IPS DF 4.7 (cell line): ENCODE measurements at regions not wholly inside any gene's neighbourhood (a gene's known extent, or its start where the extent isn't known, plus 50 kb on each side); places are given as distances from the start of the nearest gene placed in this dataset.
"Not testable (repeated sequence)": the region's sequence is repeated elsewhere in the genome, so short reads cannot be mapped to it uniquely, and the experiment has no call there.

Experiments
- DNase-seq: peaks from one replicate; pipeline ENCODE4 v3.0.0-alpha.2; 2013; ENCODE audit warnings: low spot score; ENCODE audit errors: extremely low read depth

GRCh38 chr12:92432724-92433441, 269.9 kb upstream of the PLEKHG7 start:
- no peak for DNase-seq

GRCh38 chr12:92431146-92431545, 271.6 kb upstream of the PLEKHG7 start:
- DNase-seq, result no peak

DNA sequence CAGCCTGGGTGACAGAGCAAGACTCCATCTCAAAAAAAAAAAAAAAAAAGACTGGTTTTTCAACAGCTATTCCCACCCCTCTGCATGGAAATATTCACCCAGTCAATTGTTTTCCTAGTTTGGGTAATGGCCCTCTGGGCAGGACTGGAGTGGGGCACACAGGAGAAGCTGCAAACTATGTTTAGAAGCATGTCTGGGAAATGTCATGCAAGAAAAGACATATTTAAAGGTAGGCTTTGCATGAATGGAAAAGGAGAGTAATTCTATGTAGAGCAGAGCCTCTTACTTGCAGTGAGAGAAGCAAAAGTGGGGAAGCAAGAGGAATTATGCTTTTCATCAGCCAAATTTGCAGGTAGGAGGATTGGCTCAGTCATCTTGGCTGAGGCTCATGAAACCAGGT, 276.5 kb upstream of the PLEKHG7 start:
- no peak for DNase-seq

GRCh38 chr12:92425165-92425564, 277.6 kb upstream of the PLEKHG7 start:
- DNase-seq, result no peak

- peak; percentile 38 for DNase-seq
Measured at GRCh38 chr12:92424338-92424737, 278.5 kb upstream of the PLEKHG7 start.

GRCh38 chr12:92421701-92422100, 276.1 kb upstream of the BTG1 start:
- DNase-seq, result no peak

GRCh38 chr12:92421042-92421441, 275.4 kb upstream of the BTG1 start:
- no peak for DNase-seq

- no peak for DNase-seq
Measured at GRCh38 chr12:92419201-92419600, 273.6 kb upstream of the BTG1 start.

- no peak for DNase-seq
Measured at GRCh38 chr12:92418381-92418780, 272.7 kb upstream of the BTG1 start.

DNA sequence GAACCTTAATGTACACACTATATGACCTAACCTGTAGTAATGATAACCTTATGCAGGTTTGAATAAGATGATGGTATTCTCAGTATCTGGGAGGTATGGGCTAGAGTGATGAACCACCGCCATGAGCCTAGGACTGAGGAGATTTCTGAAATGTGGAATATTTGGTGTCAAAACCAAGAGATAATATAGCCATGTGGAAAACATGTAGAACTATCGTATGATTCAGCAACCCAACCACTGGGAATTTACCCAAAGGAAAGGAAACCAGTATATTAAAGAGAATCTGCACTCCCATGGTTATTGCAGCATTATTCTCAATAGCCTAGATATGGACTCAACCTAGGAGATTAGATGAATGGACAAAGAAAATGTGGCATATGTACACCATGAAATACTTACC, 271.7 kb upstream of the BTG1 start:
- no peak for DNase-seq

DNA sequence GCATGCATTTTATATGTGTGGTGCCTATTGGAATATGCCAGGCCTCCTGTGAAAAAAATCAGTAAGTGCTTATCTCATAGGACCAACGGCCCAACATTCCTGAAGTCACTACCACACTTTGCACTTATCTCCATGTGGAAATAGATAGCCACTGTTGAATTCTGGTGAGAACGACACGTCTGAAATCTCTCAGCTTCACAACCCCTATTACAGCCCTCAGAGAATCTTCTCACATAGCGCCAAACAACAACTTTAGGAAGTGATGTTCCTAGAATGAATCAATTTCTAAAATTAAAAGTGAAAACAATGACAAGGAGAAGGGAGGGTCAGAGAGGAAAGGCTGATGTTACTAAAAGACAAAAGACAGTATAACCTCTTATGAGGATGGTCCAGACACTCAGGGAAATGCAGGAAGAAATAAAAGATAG, 270.8 kb upstream of the BTG1 start:
- no peak for DNase-seq

DNA sequence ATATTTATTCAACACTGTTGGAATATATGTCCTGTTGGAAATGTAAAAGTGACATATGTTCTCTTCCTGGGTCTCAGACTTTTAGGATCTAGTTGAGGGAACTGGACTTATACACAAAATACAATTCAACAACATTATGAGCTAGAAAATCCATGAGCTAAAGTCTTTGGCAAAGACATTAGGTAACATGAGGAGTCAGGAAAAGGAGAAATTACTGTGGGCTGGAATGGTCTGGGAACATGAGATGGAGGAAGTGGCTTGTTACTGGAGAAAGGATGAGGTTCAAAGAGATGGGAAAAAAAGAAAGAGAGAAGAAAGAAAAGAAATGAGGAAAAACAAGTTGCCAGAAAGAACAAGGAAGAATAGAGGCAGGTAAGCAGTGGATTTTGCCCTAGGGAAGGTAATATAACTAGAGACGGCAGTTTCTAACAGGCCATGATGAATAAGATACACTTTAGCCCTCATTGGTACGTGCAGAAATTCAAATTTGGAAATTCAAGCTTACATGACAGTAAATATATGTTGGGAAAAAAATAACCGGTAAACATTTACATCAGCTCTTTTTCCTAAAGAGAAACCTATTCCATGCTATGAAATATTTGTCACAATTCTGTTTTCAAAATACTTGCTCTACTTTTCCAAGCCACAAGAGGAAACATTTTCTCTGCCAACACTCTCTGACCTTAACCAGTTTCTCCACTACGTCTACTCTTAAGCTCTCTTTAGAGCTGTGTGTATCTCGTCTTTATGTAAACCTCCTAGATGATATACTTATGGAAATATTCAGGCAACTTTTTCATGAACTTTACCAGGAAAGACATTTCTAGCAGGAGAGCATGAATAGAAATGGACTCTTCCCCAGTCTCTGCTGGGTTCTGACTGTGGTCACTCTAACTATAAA, 268.8 kb upstream of the BTG1 start:
- no peak for DNase-seq

- no peak for DNase-seq
Measured at GRCh38 chr12:92413286-92413685, 267.6 kb upstream of the BTG1 start.

GRCh38 chr12:92412856-92413255, 267.2 kb upstream of the BTG1 start:
- DNase-seq, result no peak

- DNase-seq, result no peak
Measured at GRCh38 chr12:92411687-92412086, 266.0 kb upstream of the BTG1 start.

GRCh38 chr12:92408072-92408900, 262.6 kb upstream of the BTG1 start:
- DNase-seq, result peak; percentile 36

DNA sequence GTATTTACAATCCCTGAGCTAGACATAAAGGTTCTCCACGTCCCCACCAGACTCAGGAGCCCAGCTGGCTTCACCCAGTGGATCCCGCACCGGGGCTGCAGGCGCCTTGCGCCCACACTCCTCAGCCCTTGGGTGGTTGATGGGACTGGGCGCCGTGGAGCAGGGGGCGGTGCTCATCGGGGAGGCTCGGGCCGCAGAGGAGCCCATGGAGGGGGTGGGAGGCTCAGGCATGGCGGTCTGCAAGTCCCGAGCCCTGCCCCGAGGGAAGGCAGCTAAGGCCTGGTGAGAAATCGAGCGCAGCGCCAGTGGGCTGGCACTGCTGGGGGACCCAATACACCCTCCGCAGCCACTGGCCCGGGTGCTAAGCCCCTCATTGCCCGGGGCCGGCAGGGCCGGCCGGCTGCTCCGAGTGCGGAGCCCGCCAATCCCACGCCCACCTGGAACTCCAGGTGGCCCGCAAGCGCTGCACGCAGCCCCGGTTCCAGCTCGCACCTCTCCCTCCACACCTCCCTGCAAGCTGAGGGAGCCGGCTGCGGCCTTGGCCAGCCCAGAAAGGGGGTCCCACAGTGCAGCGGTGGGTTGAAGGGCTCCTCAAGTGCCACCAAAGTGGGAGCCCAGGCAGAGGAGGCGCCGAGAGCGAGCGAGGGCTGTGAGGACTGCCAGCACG, 260.9 kb upstream of the BTG1 start:
- DNase-seq, result not testable (repeated sequence)

GRCh38 chr12:92405801-92406251, 260.2 kb upstream of the BTG1 start:
- DNase-seq, result not testable (repeated sequence)

GRCh38 chr12:92404921-92405320, 259.3 kb upstream of the BTG1 start:
- DNase-seq, result no peak

DNA sequence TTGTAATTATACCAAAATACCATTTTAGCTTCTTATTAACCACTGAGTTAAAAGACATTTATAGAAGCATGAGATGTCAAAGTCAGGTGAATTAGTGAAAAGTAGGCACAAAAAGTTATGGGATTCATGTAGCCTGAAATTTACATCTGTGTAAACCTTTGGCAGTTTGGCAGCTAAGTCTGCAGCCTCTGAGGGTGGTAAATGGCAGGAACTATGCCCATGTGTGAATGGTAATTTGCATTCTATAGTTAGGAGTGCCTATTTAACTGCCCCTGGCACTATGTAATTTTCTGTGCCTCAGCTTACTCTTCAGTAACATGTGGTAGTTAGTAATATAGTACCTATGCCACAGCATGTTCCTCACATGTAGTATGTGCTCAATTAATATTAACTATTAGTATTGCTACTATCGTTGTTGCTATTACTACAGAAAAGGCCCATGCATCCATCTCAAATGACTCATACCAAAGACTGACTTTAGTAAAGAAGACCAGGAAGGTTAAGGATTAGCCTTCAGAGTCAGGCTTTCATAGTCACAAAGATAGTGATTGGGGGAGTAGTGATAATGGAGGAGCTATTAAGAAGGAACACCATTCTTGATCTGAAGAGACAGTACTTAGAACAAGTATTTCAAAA, 258.7 kb upstream of the BTG1 start:
- DNase-seq, result no peak
